ENCODE measurements at regions not wholly inside any gene's neighbourhood (a gene's known extent, or its start where the extent isn't known, plus 50 kb on each side); places are given as distances from the start of the nearest gene placed in this dataset.
"Not testable (repeated sequence)": the region's sequence is repeated elsewhere in the genome, so short reads cannot be mapped to it uniquely, and the experiment has no call there.

DNA sequence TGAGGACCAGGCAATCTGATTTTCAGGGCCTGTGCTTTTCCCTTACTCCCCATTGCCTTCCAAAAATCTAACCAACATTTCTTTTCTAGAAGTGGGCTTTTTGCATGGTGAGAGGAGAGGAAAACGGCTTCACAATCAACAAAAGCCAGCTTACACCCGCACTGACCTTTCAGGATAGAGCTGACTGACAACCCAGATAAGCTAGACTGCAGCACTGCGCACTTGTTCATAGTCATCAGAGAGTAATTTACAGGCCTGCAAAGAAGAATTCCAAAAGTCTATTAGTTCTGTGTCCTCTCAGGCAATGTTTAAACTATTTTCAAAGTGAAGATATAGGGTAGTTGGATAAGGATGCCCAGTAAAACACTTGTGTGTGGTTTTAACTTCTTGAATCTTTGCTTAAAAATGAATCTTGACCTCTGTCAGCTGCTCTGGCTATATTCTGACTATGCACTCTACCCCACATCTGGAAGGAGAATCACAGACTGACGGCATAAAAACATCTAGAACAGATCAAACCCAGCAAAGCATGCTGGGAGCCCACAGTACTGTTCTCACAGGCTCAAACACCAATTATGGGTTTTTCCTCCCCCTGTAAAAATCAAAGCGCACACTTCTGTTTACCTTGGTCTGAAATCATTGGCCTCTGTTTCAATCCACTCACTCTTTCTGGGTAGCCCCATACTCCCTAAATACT, 172.0 kb downstream of the ZNF92 start:
- not testable (repeated sequence) for TF ChIP-seq POLR2AphosphoS5, TCF7L2 (IDR thresholded peaks at IDR 0.05; ENCODE audit: low read depth, low read length)
- TF ChIP-seq, protein P1, sequence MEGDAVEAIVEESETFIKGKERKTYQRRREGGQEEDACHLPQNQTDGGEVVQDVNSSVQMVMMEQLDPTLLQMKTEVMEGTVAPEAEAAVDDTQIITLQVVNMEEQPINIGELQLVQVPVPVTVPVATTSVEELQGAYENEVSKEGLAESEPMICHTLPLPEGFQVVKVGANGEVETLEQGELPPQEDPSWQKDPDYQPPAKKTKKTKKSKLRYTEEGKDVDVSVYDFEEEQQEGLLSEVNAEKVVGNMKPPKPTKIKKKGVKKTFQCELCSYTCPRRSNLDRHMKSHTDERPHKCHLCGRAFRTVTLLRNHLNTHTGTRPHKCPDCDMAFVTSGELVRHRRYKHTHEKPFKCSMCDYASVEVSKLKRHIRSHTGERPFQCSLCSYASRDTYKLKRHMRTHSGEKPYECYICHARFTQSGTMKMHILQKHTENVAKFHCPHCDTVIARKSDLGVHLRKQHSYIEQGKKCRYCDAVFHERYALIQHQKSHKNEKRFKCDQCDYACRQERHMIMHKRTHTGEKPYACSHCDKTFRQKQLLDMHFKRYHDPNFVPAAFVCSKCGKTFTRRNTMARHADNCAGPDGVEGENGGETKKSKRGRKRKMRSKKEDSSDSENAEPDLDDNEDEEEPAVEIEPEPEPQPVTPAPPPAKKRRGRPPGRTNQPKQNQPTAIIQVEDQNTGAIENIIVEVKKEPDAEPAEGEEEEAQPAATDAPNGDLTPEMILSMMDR (IDR thresholded peaks at IDR 0.05) = not testable (repeated sequence)
- TF ChIP-seq, protein P2, sequence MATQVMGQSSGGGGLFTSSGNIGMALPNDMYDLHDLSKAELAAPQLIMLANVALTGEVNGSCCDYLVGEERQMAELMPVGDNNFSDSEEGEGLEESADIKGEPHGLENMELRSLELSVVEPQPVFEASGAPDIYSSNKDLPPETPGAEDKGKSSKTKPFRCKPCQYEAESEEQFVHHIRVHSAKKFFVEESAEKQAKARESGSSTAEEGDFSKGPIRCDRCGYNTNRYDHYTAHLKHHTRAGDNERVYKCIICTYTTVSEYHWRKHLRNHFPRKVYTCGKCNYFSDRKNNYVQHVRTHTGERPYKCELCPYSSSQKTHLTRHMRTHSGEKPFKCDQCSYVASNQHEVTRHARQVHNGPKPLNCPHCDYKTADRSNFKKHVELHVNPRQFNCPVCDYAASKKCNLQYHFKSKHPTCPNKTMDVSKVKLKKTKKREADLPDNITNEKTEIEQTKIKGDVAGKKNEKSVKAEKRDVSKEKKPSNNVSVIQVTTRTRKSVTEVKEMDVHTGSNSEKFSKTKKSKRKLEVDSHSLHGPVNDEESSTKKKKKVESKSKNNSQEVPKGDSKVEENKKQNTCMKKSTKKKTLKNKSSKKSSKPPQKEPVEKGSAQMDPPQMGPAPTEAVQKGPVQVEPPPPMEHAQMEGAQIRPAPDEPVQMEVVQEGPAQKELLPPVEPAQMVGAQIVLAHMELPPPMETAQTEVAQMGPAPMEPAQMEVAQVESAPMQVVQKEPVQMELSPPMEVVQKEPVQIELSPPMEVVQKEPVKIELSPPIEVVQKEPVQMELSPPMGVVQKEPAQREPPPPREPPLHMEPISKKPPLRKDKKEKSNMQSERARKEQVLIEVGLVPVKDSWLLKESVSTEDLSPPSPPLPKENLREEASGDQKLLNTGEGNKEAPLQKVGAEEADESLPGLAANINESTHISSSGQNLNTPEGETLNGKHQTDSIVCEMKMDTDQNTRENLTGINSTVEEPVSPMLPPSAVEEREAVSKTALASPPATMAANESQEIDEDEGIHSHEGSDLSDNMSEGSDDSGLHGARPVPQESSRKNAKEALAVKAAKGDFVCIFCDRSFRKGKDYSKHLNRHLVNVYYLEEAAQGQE (IDR thresholded peaks at IDR 0.05; ENCODE audit: insufficient read depth in 1 of 2, low read depth in 2 of 2, low read length in 1 of 2) = not testable (repeated sequence)
